ENCODE measurements at regions not wholly inside any gene's neighbourhood (a gene's known extent, or its start where the extent isn't known, plus 50 kb on each side); places are given as distances from the start of the nearest gene placed in this dataset.
"Not testable (repeated sequence)": the region's sequence is repeated elsewhere in the genome, so short reads cannot be mapped to it uniquely, and the experiment has no call there.

GRCh38 chr1:8154621-8155052 is 128.5 kb upstream of the ERRFI1 start:
- WGBS = 37% methylated on average over 15 of the region's 15 CpGs
- no peaks in the 10 kb centered on the region for H3K36me3 ChIP-seq
- H3K27me3 ChIP-seq (replicated peaks; ENCODE audit: insufficient read depth) = no peaks in the 10 kb centered on the region
- intact Hi-C loops (cut with DNase I) = no loop called here
- no peaks in the 10 kb centered on the region for H3K9me3 ChIP-seq
- peak; percentile 37 for DNase-seq (ENCODE audit: low spot score)
- H3K4me3 ChIP-seq = no peak overlapping the region
- TF ChIP-seq CTCF (IDR thresholded peaks at IDR 0.05) (no peak), POLR2AphosphoS5 (IDR thresholded peaks at IDR 0.05) (no peak), POLR2A (IDR thresholded peaks at IDR 0.05) (no peak)
- H3K4me1 ChIP-seq (replicated peaks) = no peaks in the 10 kb centered on the region
- no peak overlapping the region for H3K27ac ChIP-seq

- TF ChIP-seq POLR2A (IDR thresholded peaks at IDR 0.05) (no peak), CTCF (IDR thresholded peaks at IDR 0.05) (no peak), POLR2AphosphoS5 (IDR thresholded peaks at IDR 0.05) (no peak)
- H3K4me3 ChIP-seq = no peak overlapping the region
- no peaks in the 10 kb centered on the region for H3K27me3 ChIP-seq (replicated peaks; ENCODE audit: insufficient read depth)
- no peaks in the 10 kb centered on the region for H3K36me3 ChIP-seq
- WGBS = 96% methylated on average over 7 of the region's 7 CpGs
- H3K9me3 ChIP-seq = no peaks in the 10 kb centered on the region
- no peak for DNase-seq (ENCODE audit: low spot score)
- intact Hi-C loops (cut with DNase I) = no loop called here
- H3K27ac ChIP-seq = no peak overlapping the region
- H3K4me1 ChIP-seq (replicated peaks) = no peaks in the 10 kb centered on the region
Observed at GRCh38 chr1:8153961-8154360, 127.9 kb upstream of the ERRFI1 start.

GRCh38 chr1:8152731-8153702 is 126.9 kb upstream of the ERRFI1 start:
- H3K27me3 ChIP-seq (replicated peaks; ENCODE audit: insufficient read depth) = no peaks in the 10 kb centered on the region
- DNase-seq (ENCODE audit: low spot score) = no peak
- intact Hi-C loops (cut with DNase I) = no loop called here
- WGBS = 86% methylated on average over 19 of the region's 19 CpGs
- no peak overlapping the region for H3K4me3 ChIP-seq
- no peaks in the 10 kb centered on the region for H3K4me1 ChIP-seq (replicated peaks)
- TF ChIP-seq POLR2AphosphoS5 (IDR thresholded peaks at IDR 0.05) (no peak), POLR2A (IDR thresholded peaks at IDR 0.05) (no peak), CTCF (IDR thresholded peaks at IDR 0.05) (no peak)
- no peaks in the 10 kb centered on the region for H3K36me3 ChIP-seq
- no peak overlapping the region for H3K27ac ChIP-seq
- H3K9me3 ChIP-seq = no peaks in the 10 kb centered on the region

- WGBS = 70% methylated on average over 7 of the region's 7 CpGs
- intact Hi-C loops (cut with DNase I) = no loop called here
- H3K27me3 ChIP-seq (replicated peaks; ENCODE audit: insufficient read depth) = no peaks in the 10 kb centered on the region
- TF ChIP-seq POLR2AphosphoS5 (IDR thresholded peaks at IDR 0.05) = no peak
- no peak for TF ChIP-seq CTCF (IDR thresholded peaks at IDR 0.05)
- TF ChIP-seq POLR2A (IDR thresholded peaks at IDR 0.05) = no peak
- DNase-seq (ENCODE audit: low spot score) = no peak
- no peak overlapping the region for H3K4me3 ChIP-seq
- no peaks in the 10 kb centered on the region for H3K4me1 ChIP-seq (replicated peaks)
- no peaks in the 10 kb centered on the region for H3K9me3 ChIP-seq
- no peak overlapping the region for H3K27ac ChIP-seq
- H3K36me3 ChIP-seq = no peaks in the 10 kb centered on the region
Observed at GRCh38 chr1:8151647-8152046, 125.5 kb upstream of the ERRFI1 start.

GRCh38 chr1:8149756-8150155 is 123.6 kb upstream of the ERRFI1 start:
- H3K36me3 ChIP-seq; H3K27ac ChIP-seq; H3K27me3 ChIP-seq (replicated peaks; ENCODE audit: insufficient read depth); H3K9me3 ChIP-seq; DNase-seq (ENCODE audit: low spot score); H3K4me3 ChIP-seq; intact Hi-C loops (cut with DNase I); H3K4me1 ChIP-seq (replicated peaks): not testable (repeated sequence)
- 90% methylated on average over 7 of the region's 7 CpGs for WGBS

Data from prostate gland (tissue), 2 donors.